GM12872 (cell line): ENCODE measurements at regions not wholly inside any gene's neighbourhood (a gene's known extent, or its start where the extent isn't known, plus 50 kb on each side); places are given as distances from the start of the nearest gene placed in this dataset.

Experiments
- CTCF ChIP-seq: IDR thresholded peaks from 3 replicates; pipeline ENCODE4 v1.5.1; 2011; ENCODE audit warnings: low read depth, mild to moderate bottlenecking, low read length, moderate library complexity; ENCODE audit not compliant: insufficient read depth

- TF ChIP-seq CTCF: no peak
These were observed 330.5 kb downstream of the BCL11B start for GRCh38 chr14:98941481-98941880.

DNA sequence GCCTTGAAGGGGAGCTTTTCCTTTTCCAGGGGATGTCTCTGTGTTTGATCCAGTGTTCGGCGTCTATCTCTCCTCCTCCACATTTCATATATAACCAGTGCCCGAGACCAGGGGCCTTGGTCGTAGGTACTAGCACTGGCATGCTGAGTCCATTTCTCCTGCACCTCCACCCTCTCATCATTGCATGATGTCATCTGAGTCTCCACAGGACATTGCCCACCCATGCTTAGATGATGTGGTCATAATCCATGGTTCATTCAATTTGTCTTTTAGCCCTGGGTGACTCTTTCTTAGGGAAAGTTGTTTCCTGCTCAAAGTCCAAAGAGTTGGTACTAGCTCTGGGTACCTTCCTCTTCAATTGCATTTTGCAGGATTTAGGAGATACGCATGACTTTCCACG lies 328.1 kb downstream of the BCL11B start:
- no peak for TF ChIP-seq CTCF

DNA sequence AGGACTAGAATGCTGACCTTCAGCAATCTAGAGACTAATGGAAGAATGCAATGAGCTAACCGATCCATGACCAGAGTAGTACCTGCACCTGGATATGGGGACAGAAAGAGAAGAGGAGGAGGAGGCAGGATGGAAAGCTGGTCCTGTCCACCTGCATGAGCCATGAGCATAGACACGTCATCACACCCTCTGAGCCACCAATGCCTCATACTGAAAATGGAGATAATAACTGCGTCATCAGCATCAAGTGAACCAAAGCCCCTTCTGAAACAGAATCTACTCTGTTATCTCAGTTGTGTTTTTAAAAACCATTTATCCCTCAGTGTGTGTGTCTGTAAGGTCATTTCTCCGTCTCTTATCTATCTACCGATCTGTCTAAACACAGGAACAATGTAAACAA lies 327.0 kb downstream of the BCL11B start:
- no peak for TF ChIP-seq CTCF

GRCh38 chr14:98945611-98946570 lies 326.1 kb downstream of the BCL11B start:
- no peak for TF ChIP-seq CTCF

GRCh38 chr14:98946940-98947339 lies 325.1 kb downstream of the BCL11B start:
- no peak for TF ChIP-seq CTCF

DNA sequence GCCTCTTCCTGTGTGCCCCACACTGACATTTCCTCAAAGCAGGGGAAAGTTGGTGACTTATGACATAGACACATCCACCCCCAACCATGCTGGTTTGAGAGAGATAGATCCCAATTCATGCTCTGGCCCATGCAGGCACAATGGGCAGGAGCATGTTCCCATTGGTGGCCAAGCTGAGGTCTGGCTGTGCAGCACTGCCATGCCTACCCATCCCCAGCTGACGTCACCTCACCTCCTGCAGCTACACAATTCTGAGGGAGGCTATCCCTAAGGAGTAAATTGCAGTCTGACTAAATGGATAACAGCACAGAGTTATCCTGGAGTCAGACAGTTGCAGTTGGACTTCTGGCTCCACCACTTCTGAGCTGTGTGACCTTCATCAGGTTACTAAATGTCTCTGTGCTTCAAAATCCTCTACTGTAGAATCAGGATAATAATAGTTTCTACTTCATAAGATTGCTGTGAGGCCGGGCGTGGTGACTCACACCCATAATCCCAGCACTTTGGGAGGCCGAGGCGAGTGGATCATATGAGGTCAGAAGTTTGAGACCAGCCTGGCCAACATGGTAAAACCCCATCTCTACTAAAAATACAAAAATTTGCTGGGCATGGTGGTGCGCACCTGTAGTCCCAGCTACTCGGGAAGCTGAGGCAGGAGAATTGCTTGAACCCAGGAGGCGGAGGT lies 323.9 kb downstream of the BCL11B start:
- no peak for TF ChIP-seq CTCF

DNA sequence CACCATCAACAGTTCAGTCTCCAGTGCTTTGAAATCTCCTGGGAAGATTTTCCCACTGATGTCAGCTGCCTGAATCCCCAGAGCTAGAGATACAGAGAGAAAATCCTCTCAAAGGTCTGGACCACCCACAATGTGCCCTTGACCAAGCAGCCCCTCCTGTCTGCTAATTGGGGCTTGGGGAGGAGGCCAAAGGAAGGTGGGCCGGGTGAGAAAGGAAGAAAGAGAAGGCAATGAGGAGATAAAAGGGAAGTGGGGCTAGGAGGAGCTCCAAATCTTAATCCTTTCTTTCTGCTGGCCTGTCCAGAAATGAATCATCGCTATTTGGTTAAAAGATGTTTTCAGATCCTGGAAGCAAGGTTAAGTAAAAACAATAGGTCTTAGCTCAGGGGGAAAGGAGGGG lies 322.9 kb downstream of the BCL11B start:
- TF ChIP-seq CTCF: no peak
